Motor neuron (in vitro differentiated cells): ENCODE measurements at regions not wholly inside any gene's neighbourhood (a gene's known extent, or its start where the extent isn't known, plus 50 kb on each side); places are given as distances from the start of the nearest gene placed in this dataset.
A peak's percentile ranks its signal among the peaks of the same experiment; 100 is the strongest.
"Not testable (repeated sequence)": the region's sequence is repeated elsewhere in the genome, so short reads cannot be mapped to it uniquely, and the experiment has no call there.

ENCODE experiments used
- ATAC-seq, 8 experiments: fragments of 200-7000 bp; cut with Tn5 transposase; replicated peaks in 6 of 8; 2 replicates each; pipeline ENCODE4 v1.8.0; 2021; ENCODE audit warnings: mild to moderate bottlenecking in 8 of 8, moderate library complexity in 8 of 8
- H3K27ac ChIP-seq, 2 donors: fragments of 250-450 bp; sonication (Bioruptor Pico); 2 replicates each; pipeline ENCODE4 v1.9.0; 2021; ENCODE audit warnings: antibody characterized with exemption in 2 of 2, mild to moderate bottlenecking in 2 of 2, moderate library complexity in 1 of 2
- H3K4me1 ChIP-seq, 2 donors: fragments of 250-450 bp; sonication (Bioruptor Pico); replicated peaks in 1 of 2; 2 replicates each; pipeline ENCODE4 v1.6.1; 2021; ENCODE audit warnings: antibody characterized with exemption in 2 of 2, mild to moderate bottlenecking in 2 of 2, moderate library complexity in 1 of 2
- H3K4me3 ChIP-seq, 5 donors: fragments of 250-450 bp; sonication (Bioruptor Pico); 2 replicates each; pipeline ENCODE4 v1.9.0; 2021; ENCODE audit warnings: antibody characterized with exemption in 5 of 5, mild to moderate bottlenecking in 5 of 5, moderate library complexity in 4 of 5
- WGBS, 10 experiments: fragments of 450-650 bp; shearing (Covaris generic); methylation state at CpG; one replicate each; pipeline ENCODE4 v1.0.0; 2022; 5-methylcytosine and 5-hydroxymethylcytosine counted together
- in situ Hi-C, 9 experiments: fragments of 400-800 bp; cut with MboI; loops; one replicate each; pipeline ENCODE4 v1.15.0; 2021; ENCODE audit warnings: low sequenced_read_pairs in 9 of 9, low pct_unique_long_range_greater_than_20kb in 2 of 9; ENCODE audit not compliant: unreplicated experiment in 9 of 9

DNA sequence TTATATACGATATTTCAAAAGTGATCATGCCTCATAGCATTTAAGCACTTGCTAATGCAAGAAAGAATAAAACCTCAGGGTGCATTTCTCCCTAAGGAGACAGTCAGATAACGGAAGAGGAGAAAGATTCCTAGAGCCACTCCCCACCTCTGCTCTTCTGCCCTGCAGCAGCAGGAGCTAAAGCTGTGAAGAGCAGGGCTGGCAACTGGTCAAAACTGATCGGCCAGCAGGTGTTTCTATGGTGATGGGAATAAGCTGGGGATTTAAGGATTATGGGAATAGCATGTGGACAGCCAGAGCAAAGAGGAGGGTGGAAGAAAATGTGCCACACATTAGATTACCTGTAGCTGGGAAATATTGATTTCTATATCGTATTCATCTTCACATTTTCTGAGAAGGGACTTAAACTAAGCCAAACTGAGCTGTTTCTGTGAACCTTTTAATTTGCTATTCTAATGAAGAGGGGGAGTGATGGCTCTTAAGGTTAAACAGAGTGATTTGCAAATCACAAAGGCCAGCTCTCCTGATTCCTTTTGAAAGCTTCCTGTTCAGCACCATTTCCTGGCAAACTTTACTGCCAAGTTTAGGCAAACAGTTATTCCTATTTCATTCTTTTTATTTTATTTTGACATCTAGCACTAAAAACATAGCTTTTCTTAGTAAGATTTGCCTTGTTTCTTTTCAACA, 268.9 kb upstream of the PFKP start:
- 0 to 61% (median 24%) methylated on average over 1 to 4 of the region's 4 CpGs for WGBS, 10 experiments
- ATAC-seq = peak in 7 of 8 experiments; percentile 26 to 96 (median 65)
- no peak overlapping the region for H3K27ac ChIP-seq
- no peak overlapping the region for H3K4me3 ChIP-seq
- in situ Hi-C loops = no loop called here
- peaks cover 4 to 7% of the 10 kb centered on the region in 2 donors for H3K4me1 ChIP-seq

DNA sequence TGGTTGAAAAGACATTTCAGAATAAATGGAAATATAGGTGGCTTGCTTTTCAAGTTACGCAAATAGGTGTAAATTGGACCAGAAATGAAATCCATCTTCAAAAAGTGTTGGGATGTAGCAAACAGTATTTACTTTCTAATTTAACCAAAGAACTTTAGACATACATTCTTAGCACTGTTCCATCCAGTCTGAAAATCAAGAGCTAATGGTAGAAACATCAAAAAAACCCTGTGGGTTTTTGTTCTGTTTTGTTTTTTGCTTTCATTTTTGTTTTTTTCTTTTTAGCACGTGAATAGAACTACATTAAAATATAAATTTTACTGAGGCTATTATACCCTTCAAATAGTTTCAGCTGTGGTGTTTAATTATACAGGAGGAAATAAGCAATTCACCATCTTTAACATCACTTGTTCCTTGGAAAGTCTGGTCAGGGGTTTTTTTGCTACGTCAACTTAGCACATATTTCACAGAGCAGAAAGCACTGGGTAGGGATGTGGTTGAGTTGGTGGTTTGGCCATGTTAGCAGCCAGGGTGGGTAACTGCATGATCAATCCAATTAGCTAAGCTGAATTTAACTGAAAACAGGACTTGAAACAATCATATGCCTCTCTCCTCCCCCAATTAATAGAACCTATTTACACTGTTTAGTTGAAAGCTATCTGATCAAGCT, 275.4 kb upstream of the PFKP start:
- WGBS, 10 experiments = 17 to 96% (median 83%) methylated on average over 2 to 3 of the region's 3 CpGs; no CpG with 5 or more reads in 1 of the 10 experiments
- in situ Hi-C loops = no loop called here
- no peak for ATAC-seq
- no peak overlapping the region for H3K27ac ChIP-seq
- H3K4me1 ChIP-seq = peaks cover 0 to 15% of the 10 kb centered on the region in 2 donors
- no peak overlapping the region for H3K4me3 ChIP-seq

DNA sequence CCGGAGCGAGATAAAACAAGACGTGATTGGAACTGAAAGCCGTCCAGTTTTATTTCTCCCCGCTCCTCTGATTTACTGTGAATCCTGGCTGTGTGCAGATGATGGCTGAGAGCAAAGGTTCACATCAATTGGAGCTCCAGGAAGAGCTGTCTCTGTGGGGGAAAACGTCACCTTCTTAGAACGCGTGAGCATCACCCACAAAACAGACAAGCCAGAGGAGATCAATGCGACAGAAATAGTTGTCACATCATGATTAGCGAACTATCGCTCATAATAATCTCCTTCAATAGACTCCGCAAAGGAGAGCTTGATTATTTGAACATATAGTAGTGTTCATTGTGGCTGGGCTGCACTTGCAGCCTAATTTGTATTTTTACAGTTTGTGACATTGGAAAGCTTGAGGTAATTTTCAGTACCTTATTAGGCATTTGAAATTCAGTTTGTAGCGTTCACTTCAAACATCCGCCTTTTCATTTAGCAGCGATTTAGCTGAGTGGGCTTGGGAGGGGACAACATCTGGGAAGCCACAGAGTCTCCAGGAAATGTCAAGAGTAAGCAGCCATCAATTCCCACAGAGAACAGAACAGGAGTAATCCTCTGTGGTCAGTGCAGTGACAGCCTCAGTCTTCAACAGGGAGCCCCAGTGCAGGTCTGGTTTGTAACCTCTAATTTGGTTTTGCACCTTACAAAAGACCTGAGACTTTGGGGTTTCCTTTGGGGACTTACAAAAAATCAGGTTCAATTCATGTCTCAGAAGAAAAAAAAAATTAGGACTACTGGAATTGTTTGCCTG, 276.8 kb upstream of the PFKP start:
- Histone ChIP-seq H3K4me3 (no peak overlapping the region), H3K4me1 (peaks cover 0 to 15% of the 10 kb centered on the region in 2 donors), H3K27ac (no peak overlapping the region)
- WGBS, 10 experiments = 40 to 90% (median 75%) methylated on average over 1 to 14 of the region's 15 CpGs
- ATAC-seq = peak in 5 of 8 experiments; percentile 57 to 97 (median 85)
- in situ Hi-C loops = no loop called here

DNA sequence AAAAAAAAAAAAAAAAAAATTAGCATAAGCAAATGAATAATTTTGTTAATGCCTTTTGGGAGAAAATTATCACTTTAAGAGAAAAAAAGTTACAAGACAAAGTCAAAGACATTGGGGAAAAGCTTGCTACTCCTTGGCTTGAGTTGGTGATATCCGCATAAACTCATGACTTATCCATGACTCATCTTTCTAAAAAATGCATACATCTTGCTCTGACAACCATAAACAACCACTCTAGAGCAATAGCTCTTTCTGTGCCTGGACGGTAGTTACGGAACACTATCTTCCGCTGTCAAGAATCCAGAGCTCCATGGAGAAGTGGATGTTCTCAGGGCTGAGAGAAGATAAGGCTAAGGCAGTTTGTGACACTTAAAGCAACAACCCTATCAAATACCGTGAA, 281.1 kb upstream of the PFKP start:
- Histone ChIP-seq H3K4me3 (no peak overlapping the region), H3K4me1 (peaks cover 0 to 23% of the 10 kb centered on the region in 2 donors), H3K27ac (no peak overlapping the region)
- in situ Hi-C loops = no loop called here
- peak in 7 of 8 experiments; percentile 13 to 93 (median 43) for ATAC-seq
- 0 to 100% (median 73%) methylated on average over 1 to 5 of the region's 5 CpGs for WGBS, 10 experiments

- in situ Hi-C loops = no loop called here
- Histone ChIP-seq H3K4me3 (no peak overlapping the region), H3K4me1 (peaks cover 0 to 13% of the 10 kb centered on the region in 2 donors), H3K27ac (no peak overlapping the region)
- 31 to 100% (median 77%) methylated on average over 1 to 7 of the region's 7 CpGs for WGBS, 10 experiments
- ATAC-seq = no peak
These were observed 282.6 kb upstream of the PFKP start for GRCh38 chr10:2784766-2785165.

DNA sequence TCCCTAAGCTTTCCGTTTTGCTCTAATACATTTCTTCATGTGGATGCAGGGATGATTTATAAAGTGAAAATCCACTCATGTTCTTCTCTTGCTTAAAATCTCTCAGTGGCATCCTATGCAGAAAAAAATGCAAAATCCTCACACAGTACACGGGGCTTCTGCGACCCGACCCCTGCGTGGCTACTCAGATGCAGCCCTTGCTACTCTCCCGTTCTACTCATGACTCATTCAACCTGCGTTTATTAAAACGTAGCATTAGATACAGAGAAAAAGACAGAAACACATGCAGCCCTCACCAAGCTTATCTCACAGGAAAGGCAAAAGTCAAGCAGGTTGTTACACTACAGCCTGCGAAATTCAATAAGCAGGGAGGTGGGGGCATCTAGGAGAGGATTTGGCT, 284.4 kb upstream of the PFKP start:
- ATAC-seq = peak in 5 of 8 experiments; percentile 33 to 88 (median 80)
- no peak overlapping the region for H3K27ac ChIP-seq
- peaks cover 0 to 8% of the 10 kb centered on the region in 2 donors for H3K4me1 ChIP-seq
- H3K4me3 ChIP-seq = no peak overlapping the region
- in situ Hi-C loops = no loop called here
- WGBS, 10 experiments = 28 to 88% (median 75%) methylated on average over 1 to 9 of the region's 9 CpGs; no CpG with 5 or more reads in 3 of the 10 experiments

GRCh38 chr10:2782265-2782664, 285.1 kb upstream of the PFKP start:
- 0 to 100% (median 56%) methylated on average over 1 to 3 of the region's 3 CpGs; no CpG with 5 or more reads in 2 of the 10 experiments for WGBS, 10 experiments
- H3K4me1 ChIP-seq = peaks cover 0 to 8% of the 10 kb centered on the region in 2 donors
- in situ Hi-C loops = no loop called here
- H3K4me3 ChIP-seq = no peak overlapping the region
- peak in 1 of 8 experiments; percentile 22 for ATAC-seq
- H3K27ac ChIP-seq = no peak overlapping the region

GRCh38 chr10:2777666-2778355, 289.5 kb upstream of the PFKP start:
- in situ Hi-C loops = no loop called here
- WGBS, 10 experiments = 5 to 100% (median 80%) methylated on average over 1 to 5 of the region's 5 CpGs
- peaks cover 6 to 13% of the 10 kb centered on the region in 2 donors for H3K4me1 ChIP-seq

GRCh38 chr10:2772816-2773631, 294.3 kb upstream of the PFKP start:
- H3K4me1 ChIP-seq = peaks cover 9 to 10% of the 10 kb centered on the region in 2 donors
- peak in 5 of 8 experiments; percentile 77 to 97 (median 96) for ATAC-seq
- H3K4me3 ChIP-seq = no peak overlapping the region
- in situ Hi-C loops = no loop called here
- WGBS, 10 experiments = 32 to 88% (median 45%) methylated on average over 4 to 26 of the region's 41 CpGs; no CpG with 5 or more reads in 2 of the 10 experiments
- no peak overlapping the region for H3K27ac ChIP-seq

More at GRCh38 chr10:2777666-2778355, 289.5 kb upstream of the PFKP start:
- Histone ChIP-seq H3K4me3 (no peak overlapping the region), H3K27ac (no peak overlapping the region)
- ATAC-seq = no peak

DNA sequence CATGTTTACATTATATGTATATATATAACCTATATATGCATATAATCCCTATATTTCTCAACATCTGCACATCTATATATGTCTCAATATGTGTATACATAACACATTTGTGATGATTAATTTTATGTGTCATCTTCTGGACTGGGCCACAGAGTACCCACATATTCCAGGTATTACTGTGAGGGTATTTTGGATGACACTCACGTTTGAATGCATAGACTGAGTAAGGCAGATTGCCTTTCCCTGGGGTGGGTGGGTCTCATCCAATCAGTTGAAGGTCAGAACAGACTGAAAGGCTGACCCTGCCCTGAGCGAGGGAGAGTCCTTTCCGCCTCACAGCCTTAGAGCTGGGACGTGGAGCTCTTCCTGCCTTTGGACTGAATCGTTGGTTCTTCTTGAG, 295.2 kb upstream of the PFKP start:
- no peak for ATAC-seq
- 0 to 92% (median 62%) methylated on average over 1 to 4 of the region's 5 CpGs; no CpG with 5 or more reads in 5 of the 10 experiments for WGBS, 10 experiments
- H3K27ac ChIP-seq = no peak overlapping the region
- in situ Hi-C loops = no loop called here
- H3K4me1 ChIP-seq = peaks cover 9 to 10% of the 10 kb centered on the region in 2 donors
- no peak overlapping the region for H3K4me3 ChIP-seq

GRCh38 chr10:2767293-2767692, 300.1 kb upstream of the PFKP start:
- ATAC-seq = peak in 7 of 8 experiments; percentile 26 to 85 (median 68)
- H3K4me3 ChIP-seq, H3K4me1 ChIP-seq, in situ Hi-C loops, H3K27ac ChIP-seq: not testable (repeated sequence)
- 0 to 93% (median 70%) methylated on average over 1 to 5 of the region's 5 CpGs; no CpG with 5 or more reads in 1 of the 10 experiments for WGBS, 10 experiments

DNA sequence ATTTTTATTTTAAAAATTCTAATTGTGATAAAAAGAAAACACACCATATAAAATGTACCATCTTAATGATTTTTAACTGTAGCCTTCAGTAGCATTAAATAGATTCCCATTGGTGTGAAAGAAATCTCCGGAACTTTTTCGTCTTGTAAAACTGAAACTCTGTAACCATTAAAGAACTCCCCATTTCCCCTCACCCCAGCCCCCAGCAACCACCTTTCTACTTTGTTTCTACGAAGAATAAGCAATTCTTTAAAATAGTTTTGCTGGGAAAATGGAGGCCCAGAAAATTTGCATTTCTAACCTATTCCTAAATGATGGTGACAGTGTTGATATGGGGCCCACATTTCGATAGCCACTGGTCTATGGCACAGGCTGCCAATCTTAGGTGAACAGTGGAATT, 305.4 kb upstream of the PFKP start:
- in situ Hi-C loops = no loop called here
- 0 to 100% (median 83%) methylated on average over 1 to 4 of the region's 4 CpGs; no CpG with 5 or more reads in 1 of the 10 experiments for WGBS, 10 experiments
- Histone ChIP-seq H3K4me3 (no peak overlapping the region), H3K27ac (no peak overlapping the region), H3K4me1 (peaks cover 0 to 6% of the 10 kb centered on the region in 2 donors)
- no peak for ATAC-seq
